HL-60 (cell line): ENCODE measurements at regions not wholly inside any gene's neighbourhood (a gene's known extent, or its start where the extent isn't known, plus 50 kb on each side); places are given as distances from the start of the nearest gene placed in this dataset.

Source experiments
- CTCF ChIP-seq: IDR thresholded peaks from one replicate; pipeline ENCODE4 v1.5.1; 2011; ENCODE audit warnings: low read length, control low read depth, inconsistent platforms; ENCODE audit not compliant: insufficient read depth
- GABPA ChIP-seq: IDR thresholded peaks from 2 replicates; pipeline ENCODE4 v1.6.1; 2012; ENCODE audit warnings: low read depth
- POLR2AphosphoS5 ChIP-seq: IDR thresholded peaks from 2 replicates; pipeline ENCODE4 v1.6.1; 2012; ENCODE audit warnings: low read depth
- REST ChIP-seq: IDR thresholded peaks from 2 replicates; pipeline ENCODE4 v1.6.1; 2012; ENCODE audit warnings: low read depth; ENCODE audit not compliant: insufficient replicate concordance
- SPI1 ChIP-seq: IDR thresholded peaks from 2 replicates; pipeline ENCODE4 v1.6.1; 2012; ENCODE audit warnings: low read depth, mild to moderate bottlenecking, borderline replicate concordance

GRCh38 chr2:204157684-204158083, 221.1 kb downstream of the ICOS start:
- TF ChIP-seq CTCF (no peak), REST (no peak), POLR2AphosphoS5 (no peak), SPI1 (no peak), GABPA (no peak)
